H9 (cell line): ENCODE measurements at regions not wholly inside any gene's neighbourhood (a gene's known extent, or its start where the extent isn't known, plus 50 kb on each side); places are given as distances from the start of the nearest gene placed in this dataset.
"Not testable (repeated sequence)": the region's sequence is repeated elsewhere in the genome, so short reads cannot be mapped to it uniquely, and the experiment has no call there.

Experiments
- DNase-seq: peaks from one replicate; pipeline ENCODE4 v3.0.0-alpha.2; 2017
- H2AFZ ChIP-seq: one replicate; pipeline ENCODE4 v1.6.1; 2013; ENCODE audit warnings: mild to moderate bottlenecking, low read length, control low read depth, moderate library complexity
- H2AK5ac ChIP-seq: 2 replicates; pipeline ENCODE4 v1.6.1; 2013; ENCODE audit warnings: low read length, control low read depth, mixed read lengths; ENCODE audit not compliant: insufficient read length
- H2BK120ac ChIP-seq: one replicate; pipeline ENCODE4 v1.6.1; 2013; ENCODE audit warnings: low read depth, mild to moderate bottlenecking, low read length, control low read depth, inconsistent platforms; ENCODE audit not compliant: poor library complexity, severe bottlenecking
- H2BK12ac ChIP-seq: 2 replicates; pipeline ENCODE4 v1.6.1; 2013; ENCODE audit warnings: low read length, control low read depth, mixed read lengths, low read depth; ENCODE audit not compliant: insufficient read length
- H2BK15ac ChIP-seq: 2 replicates; pipeline ENCODE4 v1.6.1; 2013; ENCODE audit warnings: low read depth, low read length, control low read depth
- H2BK20ac ChIP-seq: one replicate; pipeline ENCODE4 v1.6.1; 2013; ENCODE audit warnings: low read depth, mild to moderate bottlenecking, low read length, control low read depth, inconsistent platforms; ENCODE audit not compliant: poor library complexity, severe bottlenecking
- H2BK5ac ChIP-seq: 2 replicates; pipeline ENCODE4 v1.6.1; 2013; ENCODE audit warnings: low read length, control low read depth, mixed read lengths; ENCODE audit not compliant: insufficient read length
- H3K14ac ChIP-seq: 2 replicates; pipeline ENCODE4 v1.6.1; 2013; ENCODE audit warnings: low read length, control low read depth; ENCODE audit not compliant: insufficient read depth
- H3K18ac ChIP-seq: 2 replicates; pipeline ENCODE4 v1.6.1; 2013; ENCODE audit warnings: low read depth, mild to moderate bottlenecking, mixed read lengths, low read length, control low read depth; ENCODE audit not compliant: insufficient read length
- H3K23ac ChIP-seq: 2 replicates; pipeline ENCODE4 v1.6.1; 2013; ENCODE audit warnings: low read length, control low read depth, mixed read lengths, low read depth; ENCODE audit not compliant: insufficient read length
- H3K23me2 ChIP-seq: 2 replicates; pipeline ENCODE4 v1.6.1; 2013; ENCODE audit warnings: low read depth, mild to moderate bottlenecking, mixed read lengths, low read length, control low read depth; ENCODE audit not compliant: insufficient read length, poor library complexity, severe bottlenecking
- H3K27ac ChIP-seq: 2 replicates; pipeline ENCODE4 v1.5.1; 2013; ENCODE audit warnings: low read length, control low read depth, mixed read lengths, low read depth; ENCODE audit not compliant: insufficient read length
- H3K27me3 ChIP-seq: 2 replicates; pipeline ENCODE4 v1.6.1; 2013; ENCODE audit warnings: low read length, control low read depth, inconsistent platforms; ENCODE audit not compliant: insufficient read depth
- H3K4ac ChIP-seq: 2 replicates; pipeline ENCODE4 v1.6.1; 2013; ENCODE audit warnings: low read depth, mild to moderate bottlenecking, control low read depth, inconsistent platforms, low read length, moderate library complexity
- H3K4me1 ChIP-seq: 2 replicates; pipeline ENCODE4 v1.6.1; 2013; ENCODE audit warnings: low read length, control low read depth, inconsistent platforms; ENCODE audit not compliant: insufficient read depth
- H3K4me2 ChIP-seq: 2 replicates; pipeline ENCODE4 v1.6.1; 2013; ENCODE audit warnings: low read length, control low read depth, mixed read lengths; ENCODE audit not compliant: insufficient read length, insufficient read depth
- H3K56ac ChIP-seq: 2 replicates; pipeline ENCODE4 v1.6.1; 2013; ENCODE audit warnings: low read depth, mild to moderate bottlenecking, mixed read lengths, low read length, control low read depth; ENCODE audit not compliant: insufficient read length
- H3K79me1 ChIP-seq: 2 replicates; pipeline ENCODE4 v1.6.1; 2013; ENCODE audit warnings: low read depth, mild to moderate bottlenecking, moderate library complexity, low read length, control low read depth, inconsistent platforms; ENCODE audit not compliant: insufficient read depth, poor library complexity, severe bottlenecking
- H3K79me2 ChIP-seq: 2 replicates; pipeline ENCODE4 v1.6.1; 2013; ENCODE audit warnings: low read length, control low read depth, inconsistent platforms; ENCODE audit not compliant: insufficient read depth
- H3K9ac ChIP-seq: 2 replicates; pipeline ENCODE4 v1.6.1; 2013; ENCODE audit warnings: low read length, control low read depth, mixed read lengths; ENCODE audit not compliant: insufficient read length; ENCODE audit errors: extremely low read depth
- H3K9me3 ChIP-seq: one replicate; pipeline ENCODE4 v1.6.1; 2013; ENCODE audit warnings: low read depth, low read length, inconsistent platforms; ENCODE audit not compliant: control insufficient read depth
- H3T11ph ChIP-seq: one replicate; pipeline ENCODE4 v1.6.1; 2013; ENCODE audit warnings: mild to moderate bottlenecking, low read length, control low read depth, inconsistent platforms
- H4K20me1 ChIP-seq: one replicate; pipeline ENCODE4 v1.6.1; 2013; ENCODE audit not compliant: control insufficient read depth, insufficient read length, insufficient read depth
- H4K5ac ChIP-seq: 2 replicates; pipeline ENCODE4 v1.6.1; 2013; ENCODE audit warnings: low read depth, mild to moderate bottlenecking, mixed read lengths, low read length, control low read depth; ENCODE audit not compliant: insufficient read length
- H4K8ac ChIP-seq: replicated peaks from 2 replicates; pipeline ENCODE4 v1.6.1; 2013; ENCODE audit warnings: low read length, control low read depth, mixed read lengths, low read depth; ENCODE audit not compliant: insufficient read length
- H4K91ac ChIP-seq: 2 replicates; pipeline ENCODE4 v1.6.1; 2013; ENCODE audit warnings: low read depth, mild to moderate bottlenecking, moderate library complexity, mixed read lengths, low read length, control low read depth; ENCODE audit not compliant: insufficient read length
- H3K27ac Mint-ChIP-seq, 3 experiments: 2 replicates in 2 of 3; 3 replicates in 1 of 3; pipeline ENCODE4 v1.8.0; 2020 to 2021; ENCODE audit warnings: mixed read lengths in 3 of 3, mild to moderate bottlenecking in 1 of 3, moderate library complexity in 1 of 3
- H3K27me3 Mint-ChIP-seq: 2 replicates; pipeline ENCODE4 v1.8.0; 2021; ENCODE audit warnings: low read depth, mild to moderate bottlenecking, moderate library complexity, mixed read lengths
- H3K36me3 Mint-ChIP-seq, 3 experiments: 2 replicates in 2 of 3; 3 replicates in 1 of 3; pipeline ENCODE4 v1.8.0; 2020 to 2021; ENCODE audit warnings: low read depth in 3 of 3, mixed read lengths in 3 of 3; ENCODE audit not compliant: insufficient read depth in 1 of 3
- H3K4me1 Mint-ChIP-seq, 2 experiments: 2 replicates each; pipeline ENCODE4 v1.8.0; 2020; ENCODE audit warnings: mixed read lengths in 2 of 2
- H3K4me3 Mint-ChIP-seq, 2 experiments: 2 replicates in 1 of 2; 3 replicates in 1 of 2; pipeline ENCODE4 v1.8.0; 2020 to 2021; ENCODE audit warnings: mild to moderate bottlenecking in 2 of 2, mixed read lengths in 2 of 2, moderate library complexity in 1 of 2
- H3K9me3 Mint-ChIP-seq, 2 experiments: 2 replicates in 1 of 2; 3 replicates in 1 of 2; pipeline ENCODE4 v1.8.0; 2020; ENCODE audit warnings: mild to moderate bottlenecking in 2 of 2, mixed read lengths in 2 of 2, moderate library complexity in 1 of 2
- CTCF ChIP-seq: fragments of 200-600 bp; sonication (generic); conservative IDR thresholded peaks from 3 replicates; pipeline ENCODE4 v1.8.0; 2021; ENCODE audit warnings: antibody characterized with exemption, mild to moderate bottlenecking
- WGBS: extraction: QIAGEN DNeasy Blood & Tissue Kit; methylation state at CpG from one replicate; pipeline ENCODE4 v1.1.7; 2013; ENCODE audit warnings: missing lambda C conversion rate, low lambda C conversion rate, mixed read lengths; ENCODE audit not compliant: insufficient read length; ENCODE audit errors: extremely low coverage; 5-methylcytosine and 5-hydroxymethylcytosine counted together

GRCh38 chr10:46218921-46219320 is 67.9 kb upstream of the ANTXRL start:
- no peak for TF ChIP-seq CTCF
- Mint-ChIP-seq H3K4me1 (peaks cover 0 to 5% of the 10 kb centered on the region in 2 experiments; a peak in 2 of 4 replicates), H3K4me3 (no peak overlapping the region)

GRCh38 chr10:46219431-46219990 is 67.3 kb upstream of the ANTXRL start:
- not testable (repeated sequence) for H3K79me2 ChIP-seq, H2BK5ac ChIP-seq, H3K56ac ChIP-seq, H3K23me2 ChIP-seq, H3K27ac Mint-ChIP-seq, H2BK15ac ChIP-seq, H3K4ac ChIP-seq, H2BK120ac ChIP-seq, H3K4me2 ChIP-seq, H3K9me3 Mint-ChIP-seq, H4K20me1 ChIP-seq, H3K4me1 Mint-ChIP-seq, H3K27me3 Mint-ChIP-seq, H3K9me3 ChIP-seq, H3K36me3 Mint-ChIP-seq, H2AFZ ChIP-seq, H3K27ac ChIP-seq, H3T11ph ChIP-seq, H3K4me3 Mint-ChIP-seq, H2AK5ac ChIP-seq, H3K14ac ChIP-seq, H3K23ac ChIP-seq, H3K27me3 ChIP-seq, H2BK20ac ChIP-seq, H4K8ac ChIP-seq, H3K4me1 ChIP-seq, H3K9ac ChIP-seq, DNase-seq, H3K18ac ChIP-seq, H4K91ac ChIP-seq, H4K5ac ChIP-seq, H2BK12ac ChIP-seq, H3K79me1 ChIP-seq
- no CpG with 5 or more reads among the region's 5 CpGs for WGBS

More at GRCh38 chr10:46218921-46219320, 67.9 kb upstream of the ANTXRL start:
- Histone ChIP-seq H3K27ac (no peak overlapping the region), H4K5ac (no peak overlapping the region), H3K14ac (no peak overlapping the region), H2AK5ac (no peak overlapping the region), H2AFZ (no peak overlapping the region), H3K23ac (no peak overlapping the region), H3K79me2 (no peaks in the 10 kb centered on the region), H2BK5ac (no peak overlapping the region), H2BK120ac (no peak overlapping the region), H2BK12ac (no peak overlapping the region), H3K23me2 (no peaks in the 10 kb centered on the region), H3K9ac (no peak overlapping the region), H3K4me1 (no peaks in the 10 kb centered on the region), H2BK20ac (no peak overlapping the region), H3K79me1 (no peaks in the 10 kb centered on the region), H3K56ac (no peak overlapping the region), H3K4ac (no peak overlapping the region), H3K18ac (no peak overlapping the region), H2BK15ac (no peak overlapping the region), H3K27me3 (no peaks in the 10 kb centered on the region), H4K8ac (no peak overlapping the region), H4K91ac (no peak overlapping the region), H3K4me2 (no peak overlapping the region), H3K9me3 (no peaks in the 10 kb centered on the region), H4K20me1 (no peaks in the 10 kb centered on the region), H3T11ph (no peak overlapping the region)
- peaks cover 7% of the 10 kb centered on the region for H3K27me3 Mint-ChIP-seq
- H3K36me3 Mint-ChIP-seq: no peaks in the 10 kb centered on the region; a peak in 1 of 7 replicates
- H3K9me3 Mint-ChIP-seq: no peaks in the 10 kb centered on the region; a peak in 2 of 5 replicates
- H3K27ac Mint-ChIP-seq: no peak overlapping the region
- DNase-seq: no peak
- no CpG with 5 or more reads among the region's 2 CpGs for WGBS
